ENCODE measurements at regions not wholly inside any gene's neighbourhood (a gene's known extent, or its start where the extent isn't known, plus 50 kb on each side); places are given as distances from the start of the nearest gene placed in this dataset.

- TF ChIP-seq CTCF (IDR thresholded peaks at IDR 0.05; ENCODE audit: low read depth, low read length) (no peak), EZH2phosphoT487 (IDR thresholded peaks at IDR 0.05; ENCODE audit: low read depth) (no peak)
Observed at GRCh38 chr13:105538346-105538745, 997.1 kb downstream of the EFNB2 start.

All from OCI-LY3 (cell line).